HEK293 (cell line): ENCODE measurements at regions not wholly inside any gene's neighbourhood (a gene's known extent, or its start where the extent isn't known, plus 50 kb on each side); places are given as distances from the start of the nearest gene placed in this dataset.

ENCODE experiments used
- CTCF ChIA-PET: fragments of 350-600 bp; formaldehyde crosslinking; extraction: SDS; loops from one replicate; lab custom pipeline; 2021; ENCODE audit warnings: antibody characterized with exemption; lab: Yijun Ruan, JAX
- POLR2A ChIA-PET: fragments of 300-600 bp; formaldehyde crosslinking; extraction: SDS; loops from one replicate; lab custom pipeline; 2020; ENCODE audit warnings: antibody characterized with exemption, inconsistent platforms; lab: Yijun Ruan, JAX
- H3K27ac ChIP-seq: fragments of 200-500 bp; sonication (Bioruptor generic); 2 replicates; pipeline ENCODE4 v1.5.1; 2014; ENCODE audit warnings: low read depth, low read length, control low read depth, inconsistent platforms; ENCODE audit errors: extremely low read depth
- H3K36me3 ChIP-seq, 2 experiments: fragments of 200-500 bp in 1 of 2; sonication (Bioruptor generic) in 1 of 2; 1 replicate in 1 of 2; 2 replicates in 1 of 2; pipeline ENCODE4 v1.5.1; 2014 to 2017; ENCODE audit warnings: inconsistent platforms in 2 of 2, low read length in 2 of 2; ENCODE audit not compliant: control insufficient read depth in 2 of 2, insufficient read depth in 1 of 2
- H3K4me1 ChIP-seq: fragments of 200-500 bp; sonication (Bioruptor generic); 2 replicates; pipeline ENCODE4 v1.5.1; 2014; ENCODE audit warnings: mild to moderate bottlenecking, low read length, inconsistent platforms; ENCODE audit not compliant: control insufficient read depth, insufficient read depth
- H3K4me3 ChIP-seq: 2 replicates; pipeline ENCODE4 v1.5.1; 2011; ENCODE audit warnings: low read depth, mild to moderate bottlenecking, control low read depth, low read length, moderate library complexity
- H3K9me3 ChIP-seq: fragments of 200-500 bp; sonication (Bioruptor generic); 2 replicates; pipeline ENCODE4 v1.5.1; 2014; ENCODE audit warnings: low read depth, low read length, inconsistent platforms; ENCODE audit not compliant: control insufficient read depth, insufficient read depth
- IKZF3 ChIP-seq: fragments of 450-650 bp; IDR thresholded peaks from 2 replicates; pipeline ENCODE4 v1.5.0; 2018; ENCODE audit warnings: missing biosample characterization, mild to moderate bottlenecking, missing genetic modification characterization, moderate library complexity
- SETDB1 ChIP-seq: IDR thresholded peaks from one replicate; pipeline ENCODE4 v1.6.1; 2017; ENCODE audit warnings: mild to moderate bottlenecking, low read length, moderate library complexity, mixed read lengths; ENCODE audit not compliant: insufficient read length
- TCF7L2 ChIP-seq: IDR thresholded peaks from 2 replicates; pipeline ENCODE4 v1.6.1; 2011; ENCODE audit warnings: low read depth, mild to moderate bottlenecking, inconsistent platforms, low read length, moderate library complexity, borderline replicate concordance
- ZBTB1 ChIP-seq: fragments of 450-650 bp; formaldehyde crosslinking; IDR thresholded peaks from 2 replicates; pipeline ENCODE4 v1.5.1; 2016; ENCODE audit warnings: missing biosample characterization, missing genetic modification characterization
- ZBTB8A ChIP-seq: fragments of 450-650 bp; formaldehyde crosslinking; IDR thresholded peaks from 2 replicates; pipeline ENCODE4 v1.5.1; 2016; ENCODE audit warnings: missing biosample characterization, missing genetic modification characterization
- ZFHX2 ChIP-seq: fragments of 450-650 bp; formaldehyde crosslinking; conservative IDR thresholded peaks from 2 replicates; pipeline ENCODE4 v1.5.1; 2016; ENCODE audit warnings: missing biosample characterization, missing genetic modification characterization
- ZFP69B ChIP-seq: fragments of 450-650 bp; formaldehyde crosslinking; IDR thresholded peaks from 2 replicates; pipeline ENCODE4 v1.5.1; 2016; ENCODE audit warnings: missing biosample characterization, missing genetic modification characterization
- ZIC2 ChIP-seq: fragments of 450-650 bp; formaldehyde crosslinking; IDR thresholded peaks from 2 replicates; pipeline ENCODE4 v1.5.1; 2016; ENCODE audit warnings: missing biosample characterization, missing genetic modification characterization
- ZNF133 ChIP-seq: fragments of 450-650 bp; formaldehyde crosslinking; IDR thresholded peaks from 2 replicates; pipeline ENCODE4 v1.5.1; 2016; ENCODE audit warnings: missing biosample characterization, missing genetic modification characterization
- ZNF184 ChIP-seq: fragments of 450-650 bp; IDR thresholded peaks from 2 replicates; pipeline ENCODE4 v1.5.1; 2018; ENCODE audit warnings: missing biosample characterization, mild to moderate bottlenecking, missing genetic modification characterization
- ZNF223 ChIP-seq: fragments of 450-650 bp; formaldehyde crosslinking; IDR thresholded peaks from 2 replicates; pipeline ENCODE4 v1.5.1; 2016; ENCODE audit warnings: missing biosample characterization, missing genetic modification characterization
- ZNF416 ChIP-seq: fragments of 450-650 bp; formaldehyde crosslinking; IDR thresholded peaks from 2 replicates; pipeline ENCODE4 v1.5.1; 2016; ENCODE audit warnings: missing biosample characterization, missing genetic modification characterization
- ZNF510 ChIP-seq: fragments of 450-650 bp; formaldehyde crosslinking; IDR thresholded peaks from 2 replicates; pipeline ENCODE4 v1.5.1; 2018; ENCODE audit warnings: mild to moderate bottlenecking, missing genetic modification characterization, missing biosample characterization; ENCODE audit not compliant: insufficient replicate concordance
- ZNF521 ChIP-seq: fragments of 450-650 bp; formaldehyde crosslinking; IDR thresholded peaks from 2 replicates; pipeline ENCODE4 v1.5.1; 2017; ENCODE audit warnings: missing biosample characterization, mild to moderate bottlenecking, missing genetic modification characterization
- ZNF558 ChIP-seq: fragments of 450-650 bp; formaldehyde crosslinking; IDR thresholded peaks from 2 replicates; pipeline ENCODE4 v1.5.1; 2016; ENCODE audit warnings: missing biosample characterization, missing genetic modification characterization
- ZNF600 ChIP-seq: fragments of 450-650 bp; formaldehyde crosslinking; IDR thresholded peaks from 2 replicates; pipeline ENCODE4 v1.5.1; 2016; ENCODE audit warnings: missing biosample characterization, missing genetic modification characterization
- ZNF624 ChIP-seq: fragments of 450-650 bp; formaldehyde crosslinking; IDR thresholded peaks from 2 replicates; pipeline ENCODE4 v1.5.1; 2017; ENCODE audit warnings: missing biosample characterization, missing genetic modification characterization
- ZSCAN23 ChIP-seq: fragments of 450-650 bp; formaldehyde crosslinking; IDR thresholded peaks from 2 replicates; pipeline ENCODE4 v1.5.1; 2016; ENCODE audit warnings: missing biosample characterization, missing genetic modification characterization
- TF ChIP-seq, protein P1 (sequence below): fragments of 450-650 bp; formaldehyde crosslinking; IDR thresholded peaks from 2 replicates; pipeline ENCODE4 v1.5.1; 2016; ENCODE audit warnings: missing biosample characterization, missing genetic modification characterization
- TF ChIP-seq, protein P2 (sequence below): fragments of 450-650 bp; formaldehyde crosslinking; IDR thresholded peaks from 2 replicates; pipeline ENCODE4 v1.5.1; 2016; ENCODE audit warnings: missing biosample characterization, missing genetic modification characterization, borderline replicate concordance

DNA sequence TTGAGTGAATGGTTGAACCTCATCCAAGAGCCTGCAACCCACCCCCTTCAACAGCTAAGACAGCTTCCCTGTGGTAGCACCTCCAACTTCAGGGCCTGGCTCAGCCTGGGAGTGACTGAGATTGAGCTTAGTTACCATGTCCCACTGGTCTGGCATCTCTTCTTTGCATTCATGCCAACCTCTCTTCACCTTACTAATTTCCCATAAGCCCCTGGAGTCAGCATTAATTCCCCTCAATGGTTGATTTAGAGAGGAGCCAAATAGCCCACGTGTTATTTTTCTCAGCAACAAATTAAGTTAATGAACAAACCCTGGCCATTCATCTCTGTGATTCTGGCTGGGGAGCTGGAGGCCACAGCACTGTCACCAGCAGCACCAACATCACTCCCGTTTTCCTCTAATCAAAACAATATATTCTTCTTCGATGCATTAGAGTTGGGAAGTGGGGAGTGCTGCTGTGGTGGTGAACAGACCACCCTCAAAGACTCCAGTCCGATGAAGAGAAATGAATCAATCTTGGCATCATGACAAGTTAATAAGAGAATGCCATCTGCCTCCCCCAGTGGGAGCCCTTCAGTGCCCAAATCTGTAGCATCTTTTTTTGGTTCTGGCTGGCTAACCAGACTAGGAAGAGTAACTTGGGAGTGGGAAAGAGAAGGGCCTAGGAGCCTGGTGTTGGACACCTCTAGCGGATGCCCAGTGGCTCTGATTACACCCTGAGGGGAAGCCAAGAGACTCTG, 83.2 kb upstream of the ADRA1D start (continued):
- no peak for TF ChIP-seq ZIC2 (tag by site-specific recombination)

DNA sequence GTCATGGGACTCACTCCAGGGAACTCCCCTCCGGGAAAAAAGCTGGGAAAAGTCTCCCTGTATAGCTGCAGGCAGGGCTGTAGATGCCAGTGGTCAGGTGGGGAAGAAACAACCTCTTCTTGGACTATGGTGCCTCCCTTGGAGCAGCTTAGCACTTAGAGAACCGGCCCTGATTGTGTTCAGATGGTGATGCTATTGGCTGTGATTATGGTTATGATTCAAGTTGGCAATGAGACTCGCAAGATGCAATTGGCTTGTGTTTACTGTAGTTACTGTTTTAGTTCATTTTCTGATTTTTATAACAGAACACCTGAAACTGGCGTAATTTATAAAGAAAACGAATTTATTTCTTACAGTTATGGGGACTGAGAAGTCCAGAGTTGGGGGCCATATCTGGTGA, 80.9 kb upstream of the ADRA1D start:
- TF ChIP-seq ZNF624 = no peak
- no peak for TF ChIP-seq IKZF3 (tag by site-specific recombination)
- no peak for TF ChIP-seq ZNF416
- ChIA-PET POLR2A (no interaction called here), CTCF (no interaction called here)
- H3K4me1 ChIP-seq = no peaks in the 10 kb centered on the region
- H3K36me3 ChIP-seq = no peaks in the 10 kb centered on the region
- H3K4me3 ChIP-seq = no peak overlapping the region
- H3K9me3 ChIP-seq = no peaks in the 10 kb centered on the region
- no peak overlapping the region for H3K27ac ChIP-seq

DNA sequence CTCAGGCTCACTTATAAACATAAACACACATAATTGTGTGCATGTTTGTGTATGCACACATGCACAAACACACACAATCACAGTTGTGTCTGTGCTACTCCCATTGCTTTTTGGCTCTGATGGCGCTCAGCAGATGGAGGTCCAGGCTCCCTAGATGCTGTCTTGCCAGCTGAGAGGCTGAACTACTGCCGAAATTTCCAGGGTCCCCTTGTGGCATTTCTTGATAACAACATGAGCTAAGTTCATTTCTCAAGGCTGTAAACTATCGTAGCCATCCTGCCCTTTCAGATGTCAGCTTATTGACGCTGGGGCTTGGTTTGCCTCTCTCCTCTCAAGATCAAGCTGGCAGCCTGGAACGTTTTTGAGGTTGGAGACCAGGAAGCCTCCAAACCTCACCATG, 80.1 kb upstream of the ADRA1D start:
- Histone ChIP-seq H3K36me3 (no peaks in the 10 kb centered on the region), H3K4me3 (no peak overlapping the region), H3K9me3 (no peaks in the 10 kb centered on the region), H3K27ac (no peak overlapping the region), H3K4me1 (no peaks in the 10 kb centered on the region)
- no peak for TF ChIP-seq ZBTB1 (tag by site-specific recombination)
- TF ChIP-seq ZFP69B (tag by site-specific recombination) = no peak
- POLR2A ChIA-PET = no interaction called here
- CTCF ChIA-PET = interaction anchor here (0.6 kb wide), 1 partner anchor 234 kb away, joined by 3 read pairs; no protein-coding TSS in a partner anchor

- POLR2A ChIA-PET = no interaction called here
- H3K36me3 ChIP-seq = no peaks in the 10 kb centered on the region
- no peak for TF ChIP-seq ZNF558 (tag by site-specific recombination)
- no peak for TF ChIP-seq ZNF510 (tag by site-specific recombination)
- TF ChIP-seq ZFHX2 = no peak
- TF ChIP-seq ZSCAN23 (tag by site-specific recombination) = no peak
- no peak for TF ChIP-seq TCF7L2
- no peak for TF ChIP-seq ZNF521 (tag by site-specific recombination)
- TF ChIP-seq ZNF223 (tag by site-specific recombination) = no peak
- no peak for TF ChIP-seq ZNF133 (tag by site-specific recombination)
- TF ChIP-seq ZNF600 (tag by site-specific recombination) = no peak
- H3K4me3 ChIP-seq = no peak overlapping the region
- no peaks in the 10 kb centered on the region for H3K9me3 ChIP-seq
- H3K4me1 ChIP-seq = no peaks in the 10 kb centered on the region
- CTCF ChIA-PET = no interaction called here
- H3K27ac ChIP-seq = no peak overlapping the region
Observed at GRCh38 chr20:4328541-4328940, 79.5 kb upstream of the ADRA1D start.

- Histone ChIP-seq H3K4me3 (no peak overlapping the region), H3K9me3 (no peaks in the 10 kb centered on the region), H3K36me3 (no peaks in the 10 kb centered on the region), H3K4me1 (no peaks in the 10 kb centered on the region), H3K27ac (no peak overlapping the region)
- ChIA-PET CTCF (no interaction called here), POLR2A (no interaction called here)
- TF ChIP-seq, protein P1, sequence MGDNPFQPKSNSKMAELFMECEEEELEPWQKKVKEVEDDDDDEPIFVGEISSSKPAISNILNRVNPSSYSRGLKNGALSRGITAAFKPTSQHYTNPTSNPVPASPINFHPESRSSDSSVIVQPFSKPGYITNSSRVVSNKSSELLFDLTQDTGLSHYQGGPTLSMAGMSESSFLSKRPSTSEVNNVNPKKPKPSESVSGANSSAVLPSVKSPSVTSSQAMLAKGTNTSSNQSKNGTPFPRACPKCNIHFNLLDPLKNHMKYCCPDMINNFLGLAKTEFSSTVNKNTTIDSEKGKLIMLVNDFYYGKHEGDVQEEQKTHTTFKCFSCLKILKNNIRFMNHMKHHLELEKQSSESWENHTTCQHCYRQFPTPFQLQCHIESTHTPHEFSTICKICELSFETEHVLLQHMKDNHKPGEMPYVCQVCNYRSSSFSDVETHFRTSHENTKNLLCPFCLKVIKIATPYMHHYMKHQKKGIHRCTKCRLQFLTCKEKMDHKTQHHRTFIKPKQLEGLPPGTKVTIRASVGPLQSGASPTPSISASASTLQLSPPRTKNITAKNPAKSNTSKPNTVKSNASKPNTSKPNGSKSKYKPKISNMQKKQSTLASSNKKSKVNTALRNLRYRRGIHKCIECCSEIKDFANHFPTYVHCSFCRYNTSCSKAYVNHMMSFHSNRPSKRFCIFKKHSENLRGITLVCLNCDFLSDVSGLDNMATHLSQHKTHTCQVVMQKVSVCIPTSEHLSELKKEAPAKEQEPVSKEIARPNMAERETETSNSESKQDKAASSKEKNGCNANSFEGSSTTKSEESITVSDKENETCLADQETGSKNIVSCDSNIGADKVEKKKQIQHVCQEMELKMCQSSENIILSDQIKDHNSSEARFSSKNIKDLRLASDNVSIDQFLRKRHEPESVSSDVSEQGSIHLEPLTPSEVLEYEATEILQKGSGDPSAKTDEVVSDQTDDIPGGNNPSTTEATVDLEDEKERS = no peak
- TF ChIP-seq ZNF184 = no peak
- no peak for TF ChIP-seq ZBTB8A (tag by site-specific recombination)
- no peak for TF ChIP-seq SETDB1
- TF ChIP-seq, protein P2, sequence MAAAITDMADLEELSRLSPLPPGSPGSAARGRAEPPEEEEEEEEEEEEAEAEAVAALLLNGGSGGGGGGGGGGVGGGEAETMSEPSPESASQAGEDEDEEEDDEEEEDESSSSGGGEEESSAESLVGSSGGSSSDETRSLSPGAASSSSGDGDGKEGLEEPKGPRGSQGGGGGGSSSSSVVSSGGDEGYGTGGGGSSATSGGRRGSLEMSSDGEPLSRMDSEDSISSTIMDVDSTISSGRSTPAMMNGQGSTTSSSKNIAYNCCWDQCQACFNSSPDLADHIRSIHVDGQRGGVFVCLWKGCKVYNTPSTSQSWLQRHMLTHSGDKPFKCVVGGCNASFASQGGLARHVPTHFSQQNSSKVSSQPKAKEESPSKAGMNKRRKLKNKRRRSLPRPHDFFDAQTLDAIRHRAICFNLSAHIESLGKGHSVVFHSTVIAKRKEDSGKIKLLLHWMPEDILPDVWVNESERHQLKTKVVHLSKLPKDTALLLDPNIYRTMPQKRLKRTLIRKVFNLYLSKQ = no peak
Observed at GRCh38 chr20:4327956-4328355, 78.9 kb upstream of the ADRA1D start.
